Fibroblast of skin of right biceps (primary cell): ENCODE measurements at regions not wholly inside any gene's neighbourhood (a gene's known extent, or its start where the extent isn't known, plus 50 kb on each side); places are given as distances from the start of the nearest gene placed in this dataset.
"Not testable (repeated sequence)": the region's sequence is repeated elsewhere in the genome, so short reads cannot be mapped to it uniquely, and the experiment has no call there.

Experiments used
- DNase-seq: peaks from one replicate; pipeline ENCODE4 v3.0.0-alpha.2; 2013

- no peak for DNase-seq
These were observed 87.1 kb upstream of the KCNA1 start for GRCh38 chr12:4822572-4822971.

GRCh38 chr12:4824380-4824779 lies 85.3 kb upstream of the KCNA1 start:
- peak; percentile 95 for DNase-seq

- DNase-seq: no peak
These were observed 84.5 kb upstream of the KCNA1 start for GRCh38 chr12:4825011-4825858.

- DNase-seq: no peak
These were observed 82.8 kb upstream of the KCNA1 start for GRCh38 chr12:4826909-4827308.

- no peak for DNase-seq
These were observed 81.5 kb upstream of the KCNA1 start for GRCh38 chr12:4828176-4828575.

GRCh38 chr12:4829161-4829792 lies 80.4 kb upstream of the KCNA1 start:
- no peak for DNase-seq

GRCh38 chr12:4829793-4830162 lies 79.9 kb upstream of the KCNA1 start:
- no peak for DNase-seq

- peak; percentile 10 for DNase-seq
These were observed 79.0 kb upstream of the KCNA1 start for GRCh38 chr12:4830556-4831210.

- no peak for DNase-seq
These were observed 76.7 kb upstream of the KCNA1 start for GRCh38 chr12:4833053-4833452.

GRCh38 chr12:4833524-4833923 lies 76.2 kb upstream of the KCNA1 start:
- no peak for DNase-seq

GRCh38 chr12:4842401-4842800 lies 67.3 kb upstream of the KCNA1 start:
- DNase-seq: not testable (repeated sequence)

GRCh38 chr12:4843907-4844306 lies 65.8 kb upstream of the KCNA1 start:
- no peak for DNase-seq

GRCh38 chr12:4847713-4848112 lies 62.0 kb upstream of the KCNA1 start:
- no peak for DNase-seq

GRCh38 chr12:4849115-4849541 lies 60.6 kb upstream of the KCNA1 start:
- peak; percentile 36 for DNase-seq

- DNase-seq: no peak
These were observed 59.8 kb upstream of the KCNA1 start for GRCh38 chr12:4849795-4850345.

GRCh38 chr12:4850857-4851380 lies 58.8 kb upstream of the KCNA1 start:
- DNase-seq: no peak

- DNase-seq: no peak
These were observed 57.4 kb upstream of the KCNA1 start for GRCh38 chr12:4852308-4852707.

GRCh38 chr12:4852911-4853310 lies 56.8 kb upstream of the KCNA1 start:
- no peak for DNase-seq

GRCh38 chr12:4855121-4855924 lies 54.4 kb upstream of the KCNA1 start:
- peak; percentile 80 for DNase-seq

GRCh38 chr12:4856596-4856995 lies 53.1 kb upstream of the KCNA1 start:
- DNase-seq: no peak

- peak; percentile 64 for DNase-seq
These were observed 52.0 kb upstream of the KCNA1 start for GRCh38 chr12:4857472-4858291.

GRCh38 chr12:4858386-4858785 lies 51.3 kb upstream of the KCNA1 start:
- DNase-seq: no peak
